Gastrocnemius medialis (tissue), 4 donors: ENCODE measurements at regions not wholly inside any gene's neighbourhood (a gene's known extent, or its start where the extent isn't known, plus 50 kb on each side); places are given as distances from the start of the nearest gene placed in this dataset.

Experiments
- ATAC-seq, 2 donors: fragments of 150-250 bp; one replicate each; pipeline ENCODE4 v1.9.1; 2016
- DNase-seq, 2 donors: peaks; one replicate each; pipeline ENCODE4 v3.0.0-alpha.2; 2019
- H3K27ac ChIP-seq, 4 donors: fragments of 200-600 bp; sonication (generic); 1 replicate in 1 of 4; 2 replicates in 3 of 4; pipeline ENCODE4 v1.5.1; 2016 to 2018; ENCODE audit warnings: mild to moderate bottlenecking in 2 of 4, moderate library complexity in 1 of 4
- H3K27me3 ChIP-seq, 3 donors: fragments of 200-600 bp; sonication (generic) in 2 of 3; 1 replicate in 1 of 3; 2 replicates in 2 of 3; pipeline versions ENCODE4 v1.5.1 to v1.6.0; 2016 to 2019; ENCODE audit warnings: mild to moderate bottlenecking in 1 of 3, moderate library complexity in 1 of 3
- H3K36me3 ChIP-seq, 2 donors: fragments of 200-600 bp; sonication (generic) in 1 of 2; one replicate each; pipeline ENCODE4 v1.5.1; 2017 to 2018
- H3K4me1 ChIP-seq, 2 donors: fragments of 200-600 bp; sonication (generic) in 1 of 2; one replicate each; pipeline ENCODE4 v1.5.1; 2016 to 2017; ENCODE audit warnings: mild to moderate bottlenecking in 2 of 2
- H3K4me3 ChIP-seq, 4 donors: fragments of 200-600 bp; sonication (generic) in 3 of 4; 1 replicate in 1 of 4; 2 replicates in 3 of 4; pipeline ENCODE4 v1.5.1; 2016 to 2019; ENCODE audit warnings: mild to moderate bottlenecking in 2 of 4
- H3K9me3 ChIP-seq, 3 donors: fragments of 200-600 bp; sonication (generic) in 2 of 3; 1 replicate in 1 of 3; 2 replicates in 2 of 3; pipeline ENCODE4 v1.5.1; 2016 to 2019
- POLR2A ChIP-seq, 2 donors: fragments of 450-650 bp; IDR thresholded peaks; one replicate each; pipeline ENCODE4 v1.6.1; 2017; ENCODE audit warnings: antibody characterized with exemption in 2 of 2, mild to moderate bottlenecking in 2 of 2, moderate library complexity in 2 of 2
- in situ Hi-C, 4 donors: fragments of 200-750 bp; cut with MboI; loops; one replicate each; pipeline versions ENCODE4 v1.15.0 to v1.8.0; 2017; ENCODE audit warnings: low sequenced_read_pairs in 4 of 4
- intact Hi-C: fragments of 100-400 bp; cut with DNase I; formaldehyde crosslinking; loops from one replicate; pipeline ENCODE4 v1.15.1; 2023; ENCODE audit warnings: low total_unique reads
- TF ChIP-seq, protein P1 (sequence below), 5 experiments: fragments of 450-650 bp in 3 of 5; fragments of 200-600 bp in 2 of 5; sonication (generic) in 2 of 5; IDR thresholded peaks in 4 of 5; conservative IDR thresholded peaks in 1 of 5; 1 replicate in 4 of 5; 2 replicates in 1 of 5; pipeline ENCODE4 v1.5.1; 2016 to 2019; ENCODE audit warnings: antibody characterized with exemption in 5 of 5, mild to moderate bottlenecking in 3 of 5, moderate library complexity in 3 of 5

DNA sequence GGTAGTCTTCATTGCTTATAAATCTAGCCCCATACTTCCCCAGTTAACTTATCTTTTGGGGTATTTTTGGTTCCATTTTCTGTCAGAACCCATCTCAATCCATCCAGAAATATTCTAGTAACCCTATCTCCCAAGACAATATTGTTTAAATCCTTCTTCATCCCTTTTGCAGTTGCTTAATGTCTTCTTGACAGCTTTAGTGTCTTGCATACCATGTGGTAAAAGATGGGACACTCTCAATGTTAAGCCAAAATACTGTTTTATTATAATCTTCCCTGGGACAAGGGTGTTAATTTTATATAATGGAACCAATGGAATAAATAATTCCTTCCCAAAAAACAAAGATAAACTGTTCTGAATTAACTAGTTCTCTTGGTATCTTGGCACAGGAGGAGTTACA, 450.2 kb downstream of the CCER1 start:
- no peaks in the 10 kb centered on the region for H3K36me3 ChIP-seq
- ATAC-seq, result no peak
- no peak for TF ChIP-seq POLR2A (IDR thresholded peaks at IDR 0.05)
- TF ChIP-seq, protein P1, sequence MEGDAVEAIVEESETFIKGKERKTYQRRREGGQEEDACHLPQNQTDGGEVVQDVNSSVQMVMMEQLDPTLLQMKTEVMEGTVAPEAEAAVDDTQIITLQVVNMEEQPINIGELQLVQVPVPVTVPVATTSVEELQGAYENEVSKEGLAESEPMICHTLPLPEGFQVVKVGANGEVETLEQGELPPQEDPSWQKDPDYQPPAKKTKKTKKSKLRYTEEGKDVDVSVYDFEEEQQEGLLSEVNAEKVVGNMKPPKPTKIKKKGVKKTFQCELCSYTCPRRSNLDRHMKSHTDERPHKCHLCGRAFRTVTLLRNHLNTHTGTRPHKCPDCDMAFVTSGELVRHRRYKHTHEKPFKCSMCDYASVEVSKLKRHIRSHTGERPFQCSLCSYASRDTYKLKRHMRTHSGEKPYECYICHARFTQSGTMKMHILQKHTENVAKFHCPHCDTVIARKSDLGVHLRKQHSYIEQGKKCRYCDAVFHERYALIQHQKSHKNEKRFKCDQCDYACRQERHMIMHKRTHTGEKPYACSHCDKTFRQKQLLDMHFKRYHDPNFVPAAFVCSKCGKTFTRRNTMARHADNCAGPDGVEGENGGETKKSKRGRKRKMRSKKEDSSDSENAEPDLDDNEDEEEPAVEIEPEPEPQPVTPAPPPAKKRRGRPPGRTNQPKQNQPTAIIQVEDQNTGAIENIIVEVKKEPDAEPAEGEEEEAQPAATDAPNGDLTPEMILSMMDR (IDR thresholded peaks at IDR 0.05 in 4 of 5, conservative IDR thresholded peaks at IDR 0.05 in 1 of 5), result no peak
- H3K4me3 ChIP-seq, result no peak overlapping the region
- intact Hi-C loops, result no loop called here
- no peak overlapping the region for H3K27ac ChIP-seq
- H3K4me1 ChIP-seq, result no peaks in the 10 kb centered on the region
- no peaks in the 10 kb centered on the region for H3K27me3 ChIP-seq
- in situ Hi-C loops, result no loop called here
- H3K9me3 ChIP-seq, result no peaks in the 10 kb centered on the region
- no peak for DNase-seq

DNA sequence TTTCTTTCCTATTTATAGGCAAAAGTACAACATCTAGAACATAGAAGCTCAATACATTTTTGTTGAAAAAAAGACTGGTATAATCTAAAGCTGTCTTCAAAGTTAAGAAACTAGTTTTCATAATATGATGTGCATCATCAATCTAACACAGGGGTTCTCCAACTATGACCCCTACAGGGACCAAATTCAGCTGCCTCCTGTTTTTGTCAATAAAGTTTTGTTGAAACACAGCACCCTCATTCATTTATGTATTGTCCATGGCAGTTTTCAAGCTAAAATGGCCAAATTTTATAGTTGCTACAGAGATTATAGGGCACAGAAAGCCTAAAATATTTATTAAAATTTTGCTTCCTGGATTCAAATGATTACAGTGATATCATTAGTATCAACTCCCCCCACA, 452.9 kb downstream of the CCER1 start:
- no peaks in the 10 kb centered on the region for H3K27me3 ChIP-seq
- in situ Hi-C loops, result no loop called here
- no peaks in the 10 kb centered on the region for H3K9me3 ChIP-seq
- ATAC-seq (no peak), DNase-seq (no peak)
- TF ChIP-seq, protein P1 (IDR thresholded peaks at IDR 0.05 in 4 of 5, conservative IDR thresholded peaks at IDR 0.05 in 1 of 5), result no peak
- no peak for TF ChIP-seq POLR2A (IDR thresholded peaks at IDR 0.05)
- intact Hi-C loops, result no loop called here
- no peaks in the 10 kb centered on the region for H3K4me1 ChIP-seq
- H3K36me3 ChIP-seq, result no peaks in the 10 kb centered on the region
- H3K4me3 ChIP-seq, result no peak overlapping the region
- H3K27ac ChIP-seq, result no peak overlapping the region

DNA sequence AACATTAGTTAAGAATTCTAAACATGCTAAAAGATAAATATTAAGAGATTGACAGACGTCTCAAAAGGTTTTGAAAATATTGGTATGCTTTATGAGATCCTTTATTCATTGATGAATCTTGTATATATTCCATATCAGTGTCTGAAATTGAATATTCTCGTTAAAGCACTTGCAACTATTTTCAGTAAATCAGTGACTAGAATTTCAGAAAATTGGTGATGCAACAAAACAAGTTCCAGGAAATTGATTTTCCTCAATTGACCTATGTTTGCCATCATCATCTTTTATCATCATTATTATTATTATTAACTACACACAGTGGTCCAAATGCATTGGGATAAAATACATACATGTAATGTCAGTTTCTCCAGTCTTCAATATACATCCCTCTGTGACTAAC, 453.6 kb downstream of the CCER1 start:
- TF ChIP-seq, protein P1 (IDR thresholded peaks at IDR 0.05 in 4 of 5, conservative IDR thresholded peaks at IDR 0.05 in 1 of 5), result no peak
- TF ChIP-seq POLR2A (IDR thresholded peaks at IDR 0.05), result no peak
- Histone ChIP-seq H3K4me3 (no peak overlapping the region), H3K27ac (no peak overlapping the region), H3K9me3 (no peaks in the 10 kb centered on the region), H3K27me3 (no peaks in the 10 kb centered on the region), H3K36me3 (no peaks in the 10 kb centered on the region), H3K4me1 (no peaks in the 10 kb centered on the region)
- intact Hi-C loops (no loop called here), in situ Hi-C loops (no loop called here)
- DNase-seq, result no peak
- no peak for ATAC-seq

DNA sequence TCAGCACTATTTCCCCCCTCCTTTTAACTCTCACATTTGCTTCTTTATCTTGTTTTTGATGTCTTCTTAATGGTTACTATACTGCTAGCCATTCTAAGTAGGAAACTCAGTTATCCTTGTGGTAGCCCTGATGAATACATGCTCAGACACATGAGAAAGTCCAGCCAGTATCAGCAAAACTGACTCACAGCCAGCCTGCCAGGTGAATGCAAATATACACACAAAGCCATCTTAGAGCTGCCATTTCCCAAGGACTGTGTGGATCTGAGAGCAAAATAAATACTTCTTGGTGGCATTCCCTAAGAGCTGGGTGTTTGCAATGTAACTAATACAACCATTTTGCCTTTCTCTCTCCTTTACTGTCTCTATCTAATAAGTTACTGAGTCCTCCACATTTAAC, 455.2 kb downstream of the CCER1 start:
- ATAC-seq (no peak), DNase-seq (no peak)
- Histone ChIP-seq H3K36me3 (no peaks in the 10 kb centered on the region), H3K27me3 (no peaks in the 10 kb centered on the region), H3K4me1 (no peaks in the 10 kb centered on the region), H3K9me3 (no peaks in the 10 kb centered on the region), H3K4me3 (no peak overlapping the region), H3K27ac (no peak overlapping the region)
- TF ChIP-seq POLR2A (IDR thresholded peaks at IDR 0.05), result no peak
- TF ChIP-seq, protein P1 (IDR thresholded peaks at IDR 0.05 in 4 of 5, conservative IDR thresholded peaks at IDR 0.05 in 1 of 5), result no peak
- in situ Hi-C loops, result no loop called here
- intact Hi-C loops, result no loop called here

DNA sequence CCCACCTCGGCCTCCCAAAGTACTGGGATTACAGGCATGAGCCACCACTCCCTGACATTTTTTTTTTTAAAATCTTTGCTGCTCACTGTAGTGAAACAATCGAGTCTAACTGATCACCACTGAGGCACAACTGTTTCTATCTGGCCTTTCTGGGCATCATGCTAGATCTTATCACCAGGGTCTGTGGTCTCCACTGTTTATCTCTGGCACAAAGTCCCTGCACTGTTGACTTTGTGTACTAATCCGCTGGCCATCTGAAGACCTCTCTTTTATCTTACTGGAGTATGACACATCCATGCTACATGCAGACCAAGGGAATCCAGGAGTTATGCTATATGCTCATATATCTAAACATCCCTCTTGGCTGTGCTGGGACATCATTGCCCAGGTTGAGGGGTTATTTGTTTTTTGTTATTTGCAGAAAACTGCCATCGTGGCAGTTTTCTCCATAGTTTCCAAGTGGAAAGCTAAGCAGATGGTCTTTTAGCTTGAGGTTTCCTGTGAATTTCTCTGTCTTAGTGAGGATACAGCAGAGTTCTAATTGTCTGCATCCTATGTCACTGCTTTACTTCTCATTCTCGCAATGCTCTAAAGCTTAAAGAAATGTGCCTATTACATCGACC, 456.9 kb downstream of the CCER1 start:
- in situ Hi-C loops, result no loop called here
- no peak for TF ChIP-seq POLR2A (IDR thresholded peaks at IDR 0.05)
- TF ChIP-seq, protein P1 (IDR thresholded peaks at IDR 0.05 in 4 of 5, conservative IDR thresholded peaks at IDR 0.05 in 1 of 5), result no peak
- no peaks in the 10 kb centered on the region for H3K27me3 ChIP-seq

More for the DNA sequence above, 456.9 kb downstream of the CCER1 start:
- H3K9me3 ChIP-seq, result no peaks in the 10 kb centered on the region
- H3K27ac ChIP-seq, result no peak overlapping the region
- DNase-seq (no peak), ATAC-seq (no peak)
- intact Hi-C loops, result no loop called here
- H3K4me3 ChIP-seq, result no peak overlapping the region
- H3K4me1 ChIP-seq, result no peaks in the 10 kb centered on the region
- H3K36me3 ChIP-seq, result no peaks in the 10 kb centered on the region
